Lower leg skin (tissue), 4 donors: ENCODE measurements at regions not wholly inside any gene's neighbourhood (a gene's known extent, or its start where the extent isn't known, plus 50 kb on each side); places are given as distances from the start of the nearest gene placed in this dataset.

ENCODE experiments used
- DNase-seq, 2 donors: peaks; one replicate each; pipeline ENCODE4 v3.0.0-alpha.2; 2019; ENCODE audit warnings: low spot score in 2 of 2
- H3K4me3 ChIP-seq: fragments of 200-600 bp; sonication (generic); 2 replicates; pipeline ENCODE4 v1.5.1; 2017; ENCODE audit warnings: mild to moderate bottlenecking, low read depth; ENCODE audit not compliant: poor library complexity, severe bottlenecking
- CTCF ChIP-seq, 3 donors: fragments of 450-650 bp; IDR thresholded peaks; one replicate each; pipeline ENCODE4 v1.5.1; 2016; ENCODE audit warnings: antibody characterized with exemption in 3 of 3, mild to moderate bottlenecking in 3 of 3, moderate library complexity in 2 of 3
- POLR2A ChIP-seq, 2 donors: fragments of 450-650 bp; IDR thresholded peaks; one replicate each; pipeline ENCODE4 v1.6.1; 2016 to 2017; ENCODE audit warnings: antibody characterized with exemption in 2 of 2, mild to moderate bottlenecking in 1 of 2, moderate library complexity in 1 of 2
- WGBS, 2 donors: methylation state at CpG; one replicate each; pipeline ENCODE4 v1.1.5; 2018; 5-methylcytosine and 5-hydroxymethylcytosine counted together
- intact Hi-C: fragments of 100-400 bp; cut with DNase I; formaldehyde crosslinking; loops from one replicate; pipeline ENCODE4 v1.15.0; 2023; ENCODE audit warnings: low total_unique reads

- WGBS, 2 donors, result 92 to 97% methylated on average over 3 of the region's 3 CpGs
- no peak for DNase-seq
- intact Hi-C loops, result no loop called here
Observed at GRCh38 chr18:1865869-1866268, 705.4 kb downstream of the METTL4 start.

GRCh38 chr18:1872274-1872673, 699.0 kb downstream of the METTL4 start:
- intact Hi-C loops, result no loop called here
- DNase-seq, result no peak
- no peak overlapping the region for H3K4me3 ChIP-seq
- TF ChIP-seq POLR2A (IDR thresholded peaks at IDR 0.05) (no peak), CTCF (IDR thresholded peaks at IDR 0.05) (no peak)
- WGBS, 2 donors, result 74 to 77% methylated on average over 2 of the region's 2 CpGs

More at GRCh38 chr18:1865869-1866268, 705.4 kb downstream of the METTL4 start:
- H3K4me3 ChIP-seq, result no peak overlapping the region
- TF ChIP-seq CTCF (IDR thresholded peaks at IDR 0.05) (no peak), POLR2A (IDR thresholded peaks at IDR 0.05) (no peak)

GRCh38 chr18:1875219-1875618, 696.1 kb downstream of the METTL4 start:
- TF ChIP-seq CTCF (IDR thresholded peaks at IDR 0.05), result no peak
- no peak for TF ChIP-seq POLR2A (IDR thresholded peaks at IDR 0.05)
- no peak for DNase-seq
- intact Hi-C loops, result no loop called here
- 62 to 71% methylated on average over 3 of the region's 3 CpGs for WGBS, 2 donors
- no peak overlapping the region for H3K4me3 ChIP-seq

- no peak overlapping the region for H3K4me3 ChIP-seq
- DNase-seq, result no peak
- intact Hi-C loops, result no loop called here
- 90 to 96% methylated on average over 4 of the region's 4 CpGs for WGBS, 2 donors
- TF ChIP-seq POLR2A (IDR thresholded peaks at IDR 0.05) (no peak), CTCF (IDR thresholded peaks at IDR 0.05) (no peak)
Observed at GRCh38 chr18:1884623-1885022, 686.7 kb downstream of the METTL4 start.

GRCh38 chr18:1891641-1892040, 679.7 kb downstream of the METTL4 start:
- 18 to 21% methylated on average over 1 of the region's 1 CpG for WGBS, 2 donors
- no peak overlapping the region for H3K4me3 ChIP-seq
- TF ChIP-seq CTCF (IDR thresholded peaks at IDR 0.05), result no peak
- no peak for TF ChIP-seq POLR2A (IDR thresholded peaks at IDR 0.05)
- intact Hi-C loops, result no loop called here
- DNase-seq, result no peak

GRCh38 chr18:1892191-1892590, 679.1 kb downstream of the METTL4 start:
- no peak for TF ChIP-seq CTCF (IDR thresholded peaks at IDR 0.05)
- no peak for DNase-seq
- no peak overlapping the region for H3K4me3 ChIP-seq
- intact Hi-C loops, result no loop called here
